Stimulated activated CD8-positive, alpha-beta memory T cell treated with anti-CD3 and anti-CD28 coated beads, Interleukin-2, amount 100 ng/mL, for 1 hour (primary cell): ENCODE measurements at regions not wholly inside any gene's neighbourhood (a gene's known extent, or its start where the extent isn't known, plus 50 kb on each side); places are given as distances from the start of the nearest gene placed in this dataset.
"Not testable (repeated sequence)": the region's sequence is repeated elsewhere in the genome, so short reads cannot be mapped to it uniquely, and the experiment has no call there.

Experiments
- DNase-seq, 2 donors: peaks; one replicate each; pipeline ENCODE4 v3.0.0-alpha.2; 2020; ENCODE audit warnings: low read depth in 2 of 2

DNA sequence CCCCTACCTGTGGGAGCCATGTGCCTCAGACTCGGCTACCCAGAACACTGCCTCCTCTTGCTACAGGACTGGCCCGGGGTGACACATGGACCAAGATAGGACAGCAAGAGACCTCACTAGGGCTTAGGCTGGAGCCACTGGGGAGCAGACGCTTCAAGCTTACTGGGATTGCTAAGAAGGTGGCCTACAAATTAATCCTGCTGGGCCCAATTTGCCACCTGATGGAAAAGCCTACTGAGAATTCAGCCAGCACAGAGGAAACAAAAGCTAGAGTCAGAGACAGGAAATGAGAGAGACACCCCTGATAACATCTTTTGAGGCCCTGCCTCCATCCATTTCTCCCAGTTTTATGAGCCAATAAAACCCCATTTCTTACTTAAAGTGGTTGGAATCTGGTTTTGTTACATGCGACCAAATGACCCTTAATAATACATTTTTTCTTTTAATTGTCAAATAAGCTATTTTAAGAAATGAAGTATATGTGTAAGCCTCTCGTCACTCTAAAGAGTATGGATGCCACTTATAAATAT lies 282.1 kb downstream of the CXCL12 start:
- DNase-seq = no peak

- no peak for DNase-seq
Measured at GRCh38 chr10:44101082-44101481, 283.8 kb downstream of the CXCL12 start.

- DNase-seq = no peak
Measured at GRCh38 chr10:44099511-44099910, 285.4 kb downstream of the CXCL12 start.

- DNase-seq = not testable (repeated sequence)
Measured at GRCh38 chr10:44096217-44096616, 288.7 kb downstream of the CXCL12 start.

GRCh38 chr10:44089671-44090070 lies 295.2 kb downstream of the CXCL12 start:
- DNase-seq = no peak

DNA sequence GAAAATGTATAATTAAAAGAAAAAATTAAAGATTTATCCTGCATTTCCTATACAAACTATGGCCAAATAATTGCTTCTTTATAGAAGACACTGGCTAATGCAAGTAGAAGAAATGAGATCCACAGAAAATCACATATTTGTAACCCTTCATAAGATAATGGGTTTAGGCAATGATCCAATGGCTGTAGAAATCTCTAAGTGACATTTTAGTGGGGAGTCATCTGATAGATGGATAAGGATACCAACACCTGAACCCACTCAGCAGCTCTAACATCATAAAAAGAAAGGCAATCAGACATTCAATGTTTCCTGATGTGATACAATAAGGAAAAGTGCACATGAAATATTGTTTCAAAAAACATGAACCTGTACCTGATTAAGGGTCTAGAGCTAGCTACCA lies 297.5 kb downstream of the CXCL12 start:
- no peak for DNase-seq

DNA sequence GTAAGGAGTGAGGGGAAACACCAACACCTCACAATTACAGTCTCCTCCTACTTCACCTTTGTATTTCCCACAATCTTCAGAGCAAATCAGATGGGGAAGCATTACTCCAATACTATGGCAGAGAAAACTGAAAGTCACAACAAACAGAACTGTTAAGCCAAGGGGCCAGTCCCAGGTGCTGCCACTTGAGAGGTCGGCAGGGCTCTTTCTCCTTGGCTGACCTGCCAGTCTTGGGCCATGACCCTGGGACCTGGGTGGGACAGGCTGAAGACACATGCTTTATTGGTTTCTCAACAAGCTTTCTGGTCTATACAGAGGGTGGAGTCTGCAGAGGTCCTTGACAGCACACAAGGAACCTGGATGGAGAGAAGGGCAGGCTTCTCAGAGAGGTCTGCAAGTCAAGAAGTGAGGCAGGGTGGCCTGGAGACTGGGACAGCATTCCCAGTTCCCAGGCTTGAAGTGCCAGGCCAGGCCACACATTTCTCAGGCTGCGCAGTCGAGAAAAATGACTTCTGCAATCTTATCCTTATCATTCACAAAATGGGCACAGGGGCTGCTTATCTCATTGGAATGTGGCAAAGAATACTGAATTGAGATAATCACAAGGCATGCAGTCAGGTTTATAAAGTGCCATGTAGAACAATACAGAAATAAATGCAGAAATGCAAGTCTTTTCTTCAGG lies 301.0 kb downstream of the CXCL12 start:
- no peak for DNase-seq

GRCh38 chr10:44071479-44071878 lies 313.4 kb downstream of the CXCL12 start:
- no peak for DNase-seq

DNA sequence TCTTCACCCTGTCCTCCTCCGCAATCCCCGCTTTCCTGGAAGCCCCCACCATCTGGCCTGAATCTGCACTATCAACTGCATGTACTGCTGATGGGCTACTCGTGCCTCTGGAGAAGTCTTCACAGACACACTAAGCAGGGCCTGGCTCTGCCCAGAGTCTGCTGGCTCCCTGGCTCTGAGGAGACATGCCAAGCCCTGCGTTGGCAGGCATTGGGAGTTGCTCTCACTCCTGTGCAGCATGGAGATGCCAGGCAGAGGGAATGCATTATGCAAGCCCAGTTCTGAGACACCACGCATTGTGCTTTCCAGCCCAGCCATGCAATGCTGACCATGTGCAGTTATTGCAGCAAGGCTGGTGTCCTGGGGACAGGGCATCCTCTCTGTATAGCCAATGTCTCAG lies 314.6 kb downstream of the CXCL12 start:
- no peak for DNase-seq

GRCh38 chr10:44069573-44069972 lies 315.3 kb downstream of the CXCL12 start:
- DNase-seq = no peak

- DNase-seq = no peak
Measured at GRCh38 chr10:44068716-44069482, 316.0 kb downstream of the CXCL12 start.

DNA sequence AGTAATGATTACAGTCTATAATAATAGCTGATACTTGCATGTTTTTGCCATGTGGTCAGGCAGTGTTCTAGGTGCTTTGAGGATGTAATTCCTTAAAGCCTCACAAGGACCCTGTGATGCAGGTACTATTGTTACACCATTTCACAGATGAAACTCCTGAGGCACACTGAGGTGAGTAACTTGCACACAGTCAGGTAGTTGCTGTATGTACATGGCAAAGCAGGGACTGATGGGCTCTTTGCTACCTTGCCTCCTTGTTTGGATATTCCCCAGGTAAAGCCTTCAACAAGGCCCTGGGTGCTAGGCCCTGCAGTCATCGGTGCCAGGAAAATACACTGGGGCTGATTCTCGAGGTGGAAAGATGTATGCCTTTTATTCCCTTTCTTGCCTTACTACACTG lies 317.5 kb downstream of the CXCL12 start:
- no peak for DNase-seq

DNA sequence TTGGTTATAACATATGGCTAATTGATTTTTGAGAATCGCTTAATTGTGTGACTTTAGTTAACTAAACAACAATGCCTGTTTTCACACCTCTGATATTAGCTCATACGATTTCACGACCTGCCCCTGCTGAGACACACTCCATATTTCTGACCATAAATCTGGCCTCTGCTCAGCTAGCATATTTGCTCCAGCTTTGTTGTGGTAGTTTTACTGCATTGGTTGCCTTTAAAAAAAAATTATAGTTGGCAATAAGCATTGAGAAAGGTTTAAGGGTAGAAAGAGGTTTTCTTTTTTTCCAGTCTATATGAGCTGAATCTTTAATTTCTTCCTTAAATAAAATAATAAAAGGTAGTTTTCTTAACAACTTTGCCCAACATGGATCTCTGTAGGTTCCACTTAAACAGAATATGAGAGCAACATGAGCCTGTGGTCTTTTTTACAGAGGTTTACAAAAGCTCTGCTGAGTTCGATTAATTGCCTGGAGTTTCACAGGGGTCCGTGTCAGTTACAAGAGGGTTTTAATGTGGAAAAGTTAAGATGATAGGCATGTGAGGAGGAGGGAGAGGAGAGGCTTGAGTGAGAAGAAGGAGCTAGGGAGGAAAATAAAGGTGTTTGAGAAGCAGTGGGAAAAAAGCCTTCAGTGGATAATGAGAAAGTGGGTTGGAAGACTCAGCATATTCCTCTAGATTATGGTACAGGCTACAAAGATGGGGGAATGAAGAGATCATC lies 318.2 kb downstream of the CXCL12 start:
- no peak for DNase-seq

DNA sequence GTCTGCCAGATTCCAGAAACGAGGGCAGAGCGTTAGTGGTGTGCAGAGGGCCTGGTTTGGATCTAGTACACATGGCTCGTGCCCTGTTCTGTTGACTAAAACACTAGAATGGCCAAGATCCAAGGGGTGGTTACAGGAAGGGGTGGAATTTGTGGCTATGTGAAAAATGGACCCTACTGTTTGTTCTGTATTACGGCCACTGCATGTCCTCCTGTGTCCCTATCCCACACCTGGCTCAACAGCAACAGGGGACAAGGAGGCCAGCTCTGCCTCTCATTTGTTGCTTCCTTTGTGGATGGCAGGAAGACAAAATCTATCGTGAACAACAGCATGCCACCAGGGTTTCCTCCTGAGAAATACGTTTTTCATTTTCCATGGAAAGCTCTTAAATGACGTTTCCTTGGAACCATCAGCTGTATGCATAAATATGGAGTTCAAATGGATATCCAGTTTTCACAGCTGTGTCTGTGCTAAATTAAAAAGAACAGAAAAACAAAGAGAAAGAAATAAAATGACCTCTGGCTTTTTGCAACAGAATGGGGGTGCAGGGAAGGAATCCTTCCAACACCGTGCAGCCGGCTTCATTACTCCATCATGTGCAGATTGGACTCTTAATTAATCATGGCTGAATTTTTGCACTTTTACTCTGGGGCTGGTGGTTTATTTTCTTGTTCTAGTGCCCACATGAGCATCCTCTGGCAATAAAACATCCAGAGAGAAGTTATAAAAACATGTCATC lies 318.9 kb downstream of the CXCL12 start:
- no peak for DNase-seq

DNA sequence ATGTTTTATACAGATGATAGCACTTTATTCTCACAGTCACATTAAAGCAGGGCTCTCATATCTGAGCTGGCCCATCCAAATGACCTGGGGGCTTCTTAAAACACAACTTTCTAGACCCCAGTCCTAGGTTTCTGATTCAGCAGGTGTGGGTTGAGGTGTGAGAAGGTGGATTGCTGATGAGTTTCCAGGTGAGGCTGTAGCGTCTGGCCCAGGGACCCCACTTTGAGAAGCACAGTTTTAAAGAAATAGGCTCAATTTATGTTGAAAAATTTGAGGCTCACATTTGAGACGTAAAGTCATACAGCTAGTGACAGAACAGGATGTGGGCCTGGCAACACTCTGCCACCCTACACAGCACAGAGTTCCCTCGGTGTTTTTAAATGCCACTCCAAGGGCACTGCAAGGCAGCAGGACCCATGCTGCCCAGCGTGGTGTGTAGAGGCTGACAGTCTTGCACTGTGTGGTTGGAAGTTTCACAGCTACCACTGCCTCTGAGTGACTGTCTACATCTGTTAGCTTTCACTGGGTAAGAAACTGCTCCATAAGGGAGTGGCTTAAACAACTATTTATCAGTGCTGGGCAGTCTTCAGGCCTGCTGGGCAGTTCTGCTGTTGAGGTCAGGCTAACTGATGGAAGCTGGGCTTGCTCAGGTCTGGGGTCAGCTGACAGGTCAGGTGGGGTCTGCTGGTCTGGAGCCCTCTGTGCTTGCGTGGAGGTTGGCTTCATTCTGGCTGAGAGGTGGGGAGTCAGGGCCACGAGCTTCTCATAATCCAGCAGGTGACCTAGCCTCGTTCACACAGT lies 319.7 kb downstream of the CXCL12 start:
- DNase-seq = no peak

DNA sequence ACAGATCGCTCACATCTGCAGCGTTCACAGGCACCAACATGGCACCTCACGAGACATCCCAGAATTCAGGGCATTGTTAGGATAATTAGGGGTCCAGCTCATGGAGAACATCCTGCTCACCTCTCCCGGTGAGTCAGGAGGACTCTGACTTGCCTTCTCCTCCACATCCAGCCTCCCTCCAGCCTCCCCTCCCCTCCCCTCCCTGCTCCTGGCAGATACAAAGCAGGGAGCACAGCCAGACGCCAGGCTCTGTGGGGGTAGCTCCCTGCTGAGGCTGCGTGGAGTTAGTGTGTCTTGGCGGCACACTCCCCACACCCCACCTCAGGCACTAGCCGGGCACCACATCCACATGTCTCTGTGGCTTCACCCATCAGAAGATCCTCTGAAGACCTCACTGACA lies 320.6 kb downstream of the CXCL12 start:
- DNase-seq = no peak

DNA sequence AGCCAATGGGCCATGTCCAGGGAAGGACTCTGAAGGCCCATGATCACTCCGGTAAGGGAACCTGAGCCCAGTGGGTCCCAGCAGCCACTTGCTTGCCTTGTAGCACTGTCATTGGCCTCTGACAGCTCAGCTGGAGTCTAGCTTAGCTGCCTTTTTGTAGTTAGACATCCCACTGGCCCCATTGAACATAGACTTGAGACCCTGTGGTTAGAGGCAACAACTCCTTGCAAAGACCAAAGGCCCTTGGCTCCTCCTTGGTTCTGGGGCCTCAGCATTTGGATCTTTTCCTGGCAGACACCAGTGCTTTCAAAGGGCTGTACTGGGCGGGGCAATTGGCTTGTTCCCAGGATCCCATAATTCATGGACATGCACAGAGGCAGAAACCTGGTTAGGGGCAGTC lies 321.2 kb downstream of the CXCL12 start:
- no peak for DNase-seq

DNA sequence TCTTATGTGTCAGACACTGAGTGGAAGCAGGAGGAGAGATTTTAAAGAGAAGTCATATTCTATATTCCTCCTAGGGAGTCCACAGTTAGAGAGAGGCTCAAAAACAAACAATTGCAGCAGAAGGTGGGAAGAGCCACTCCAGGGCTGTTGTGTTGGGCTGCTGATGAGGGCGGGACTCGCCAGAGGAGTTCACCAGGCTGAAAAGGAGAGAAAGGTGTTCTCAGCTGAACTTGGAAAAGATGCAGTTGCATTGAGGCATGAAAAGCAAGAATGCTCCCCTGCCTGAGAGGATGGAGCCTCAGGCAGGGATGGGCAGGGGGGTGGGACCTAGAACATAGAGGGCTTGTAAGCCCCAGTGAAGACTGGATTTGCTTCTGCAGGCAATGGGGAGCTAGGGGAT lies 324.2 kb downstream of the CXCL12 start:
- DNase-seq = no peak

DNA sequence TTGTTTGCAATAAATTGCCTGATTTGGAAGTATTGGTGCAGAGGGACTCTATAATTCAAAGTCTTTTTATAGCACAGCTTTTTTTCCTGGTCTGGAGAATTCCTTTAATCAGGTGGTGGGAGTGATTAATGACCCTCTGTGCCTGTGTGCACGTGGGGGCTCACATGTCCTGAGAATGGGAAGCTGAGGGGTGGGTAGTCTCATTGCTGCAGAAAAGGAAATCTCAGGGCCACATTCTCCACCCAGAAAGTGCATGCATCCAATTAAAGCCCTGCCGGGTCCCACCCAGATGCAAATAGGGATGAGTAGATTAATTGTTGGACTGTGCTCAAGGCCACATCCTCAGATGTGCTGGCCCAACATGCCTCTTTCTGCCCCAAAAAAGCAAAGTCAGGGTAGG lies 324.7 kb downstream of the CXCL12 start:
- DNase-seq = no peak

GRCh38 chr10:44058259-44058658 lies 326.6 kb downstream of the CXCL12 start:
- no peak for DNase-seq
